Gastrocnemius medialis (tissue), 4 donors: ENCODE measurements at regions not wholly inside any gene's neighbourhood (a gene's known extent, or its start where the extent isn't known, plus 50 kb on each side); places are given as distances from the start of the nearest gene placed in this dataset.
"Not testable (repeated sequence)": the region's sequence is repeated elsewhere in the genome, so short reads cannot be mapped to it uniquely, and the experiment has no call there.

ENCODE experiments used
- POLR2A ChIP-seq, 2 donors: fragments of 450-650 bp; IDR thresholded peaks; one replicate each; pipeline ENCODE4 v1.6.1; 2017; ENCODE audit warnings: antibody characterized with exemption in 2 of 2, mild to moderate bottlenecking in 2 of 2, moderate library complexity in 2 of 2
- TF ChIP-seq, protein P1 (sequence below), 5 experiments: fragments of 450-650 bp in 3 of 5; fragments of 200-600 bp in 2 of 5; sonication (generic) in 2 of 5; IDR thresholded peaks in 4 of 5; conservative IDR thresholded peaks in 1 of 5; 1 replicate in 4 of 5; 2 replicates in 1 of 5; pipeline ENCODE4 v1.5.1; 2016 to 2019; ENCODE audit warnings: antibody characterized with exemption in 5 of 5, mild to moderate bottlenecking in 3 of 5, moderate library complexity in 3 of 5

DNA sequence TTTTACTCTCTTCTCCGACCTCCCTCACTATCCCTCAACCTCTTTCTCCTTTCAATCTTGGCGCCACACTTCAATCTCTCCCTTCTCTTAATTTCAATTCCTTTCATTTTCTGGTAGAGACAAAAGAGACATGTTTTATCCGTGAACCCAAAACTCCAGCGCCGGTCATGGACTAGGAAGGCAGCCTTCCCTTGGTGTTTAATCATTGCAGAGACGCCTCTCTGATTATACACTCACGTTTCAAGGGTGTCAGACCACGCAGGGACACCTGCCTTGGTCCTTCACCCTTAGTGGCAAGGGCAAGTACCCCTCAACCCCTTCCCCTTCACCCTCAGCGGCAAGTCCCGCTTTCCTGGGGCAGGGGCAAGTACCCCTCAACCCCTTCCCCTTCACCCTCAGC lies 92.3 kb upstream of the CCDC180 start:
- not testable (repeated sequence) for TF ChIP-seq POLR2A (IDR thresholded peaks at IDR 0.05)
- TF ChIP-seq, protein P1, sequence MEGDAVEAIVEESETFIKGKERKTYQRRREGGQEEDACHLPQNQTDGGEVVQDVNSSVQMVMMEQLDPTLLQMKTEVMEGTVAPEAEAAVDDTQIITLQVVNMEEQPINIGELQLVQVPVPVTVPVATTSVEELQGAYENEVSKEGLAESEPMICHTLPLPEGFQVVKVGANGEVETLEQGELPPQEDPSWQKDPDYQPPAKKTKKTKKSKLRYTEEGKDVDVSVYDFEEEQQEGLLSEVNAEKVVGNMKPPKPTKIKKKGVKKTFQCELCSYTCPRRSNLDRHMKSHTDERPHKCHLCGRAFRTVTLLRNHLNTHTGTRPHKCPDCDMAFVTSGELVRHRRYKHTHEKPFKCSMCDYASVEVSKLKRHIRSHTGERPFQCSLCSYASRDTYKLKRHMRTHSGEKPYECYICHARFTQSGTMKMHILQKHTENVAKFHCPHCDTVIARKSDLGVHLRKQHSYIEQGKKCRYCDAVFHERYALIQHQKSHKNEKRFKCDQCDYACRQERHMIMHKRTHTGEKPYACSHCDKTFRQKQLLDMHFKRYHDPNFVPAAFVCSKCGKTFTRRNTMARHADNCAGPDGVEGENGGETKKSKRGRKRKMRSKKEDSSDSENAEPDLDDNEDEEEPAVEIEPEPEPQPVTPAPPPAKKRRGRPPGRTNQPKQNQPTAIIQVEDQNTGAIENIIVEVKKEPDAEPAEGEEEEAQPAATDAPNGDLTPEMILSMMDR (IDR thresholded peaks at IDR 0.05 in 4 of 5, conservative IDR thresholded peaks at IDR 0.05 in 1 of 5) = not testable (repeated sequence)
